SK-N-MC (cell line): ENCODE measurements at regions not wholly inside any gene's neighbourhood (a gene's known extent, or its start where the extent isn't known, plus 50 kb on each side); places are given as distances from the start of the nearest gene placed in this dataset.

Experiments
- EZH2 ChIP-seq: fragments of 200-600 bp; sonication (generic); IDR thresholded peaks from one replicate; pipeline ENCODE4 v1.6.1; 2017; ENCODE audit warnings: antibody characterized with exemption
- POLR2AphosphoS5 ChIP-seq: IDR thresholded peaks from 2 replicates; pipeline ENCODE4 v1.6.1; 2012; ENCODE audit warnings: mild to moderate bottlenecking, low read depth, low read length, borderline replicate concordance

- TF ChIP-seq POLR2AphosphoS5 (no peak), EZH2 (no peak)
Observed at GRCh38 chr10:121024905-121025584, 173.9 kb downstream of the WDR11 start.
